ENCODE measurements at regions not wholly inside any gene's neighbourhood (a gene's known extent, or its start where the extent isn't known, plus 50 kb on each side); places are given as distances from the start of the nearest gene placed in this dataset.

GRCh38 chrX:78388663-78389062 lies 61.3 kb upstream of the CYSLTR1 start:
- Histone ChIP-seq H3K4me1 (ENCODE audit: control insufficient read depth, insufficient read depth, low read length) (no peaks in the 10 kb centered on the region), H3K36me3 (ENCODE audit: control insufficient read depth, insufficient read depth, low read length) (no peaks in the 10 kb centered on the region), H3K9me3 (ENCODE audit: control insufficient read depth, insufficient read depth, low read depth, low read length) (no peaks in the 10 kb centered on the region), H3K27ac (ENCODE audit: low read length) (no peak overlapping the region), H3K4me3 (ENCODE audit: low read depth in 2 of 2, low read length in 2 of 2) (no peak overlapping the region), H3K27me3 (ENCODE audit: control insufficient read depth, insufficient read depth, low read length) (no peaks in the 10 kb centered on the region)
- no TSS peak for BruUV-seq (replicated peaks)
- CTCF ChIA-PET: no interaction called here
- POLR2A ChIA-PET: no interaction called here
- TF ChIP-seq SIN3A (IDR thresholded peaks at IDR 0.05; ENCODE audit: borderline replicate concordance, insufficient read depth, low read depth, low read length) (no peak), TCF7L2 (IDR thresholded peaks at IDR 0.05; ENCODE audit: low read depth, low read length) (no peak), POLR2AphosphoS5 (IDR thresholded peaks at IDR 0.05; ENCODE audit: low read depth, low read length) (no peak), REST (IDR thresholded peaks at IDR 0.05; ENCODE audit: insufficient read depth in 1 of 2, low read depth in 2 of 2, low read length in 1 of 2) (no peak), CTCF (IDR thresholded peaks at IDR 0.05) (no peak)
- ATAC-seq (no peak), DNase-seq (ENCODE audit: low read depth, low spot score) (no peak)
- in situ Hi-C loops (cut with HindIII; ENCODE audit: low pct_unique_long_range_greater_than_20kb, low sequenced_read_pairs): no loop called here
- intact Hi-C loops (cut with micrococcal nuclease; ENCODE audit: unreplicated experiment): no loop called here

- intact Hi-C loops (cut with micrococcal nuclease; ENCODE audit: unreplicated experiment) (no loop called here), in situ Hi-C loops (cut with HindIII; ENCODE audit: low pct_unique_long_range_greater_than_20kb, low sequenced_read_pairs) (no loop called here)
- Histone ChIP-seq H3K9me3 (ENCODE audit: control insufficient read depth, insufficient read depth, low read depth, low read length) (no peaks in the 10 kb centered on the region), H3K4me1 (ENCODE audit: control insufficient read depth, insufficient read depth, low read length) (no peaks in the 10 kb centered on the region), H3K4me3 (ENCODE audit: low read depth in 2 of 2, low read length in 2 of 2) (no peak overlapping the region), H3K36me3 (ENCODE audit: control insufficient read depth, insufficient read depth, low read length) (no peaks in the 10 kb centered on the region), H3K27ac (ENCODE audit: low read length) (no peak overlapping the region), H3K27me3 (ENCODE audit: control insufficient read depth, insufficient read depth, low read length) (no peaks in the 10 kb centered on the region)
- CTCF ChIA-PET: no interaction called here
- DNase-seq (ENCODE audit: low read depth, low spot score): no peak
- no peak for TF ChIP-seq CTCF (IDR thresholded peaks at IDR 0.05)
- no peak for TF ChIP-seq SIN3A (IDR thresholded peaks at IDR 0.05; ENCODE audit: borderline replicate concordance, insufficient read depth, low read depth, low read length)
- TF ChIP-seq TCF7L2 (IDR thresholded peaks at IDR 0.05; ENCODE audit: low read depth, low read length): no peak
- no peak for TF ChIP-seq POLR2AphosphoS5 (IDR thresholded peaks at IDR 0.05; ENCODE audit: low read depth, low read length)
- TF ChIP-seq REST (IDR thresholded peaks at IDR 0.05; ENCODE audit: insufficient read depth in 1 of 2, low read depth in 2 of 2, low read length in 1 of 2): no peak
- no peak for ATAC-seq
- POLR2A ChIA-PET: no interaction called here
- BruUV-seq (replicated peaks): no TSS peak
These were observed 60.0 kb upstream of the CYSLTR1 start for GRCh38 chrX:78387364-78387763.
